ENCODE measurements at regions not wholly inside any gene's neighbourhood (a gene's known extent, or its start where the extent isn't known, plus 50 kb on each side); places are given as distances from the start of the nearest gene placed in this dataset.

DNA sequence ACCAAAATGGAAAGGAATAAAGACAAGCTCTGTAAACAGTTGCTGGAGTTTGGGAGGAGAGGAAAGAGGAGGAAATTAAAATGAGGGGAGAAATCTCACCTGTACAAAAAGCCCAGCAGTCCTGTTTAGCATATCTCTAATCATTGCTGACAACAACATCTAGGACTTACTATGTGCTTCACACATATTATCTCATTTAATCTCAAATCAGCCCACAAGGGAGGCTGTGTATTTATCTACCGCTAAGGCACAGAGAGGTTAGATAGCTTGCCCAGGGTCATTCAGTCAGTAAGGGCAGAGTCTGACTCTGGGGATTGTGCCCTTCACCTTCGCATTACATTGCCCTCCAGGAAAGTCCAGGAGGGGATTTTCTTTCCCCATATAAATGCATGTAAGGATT is 233.3 kb downstream of the DLEU7 start:
- intact Hi-C loops (cut with DNase I; ENCODE audit: low total_unique reads), result no loop called here
- Histone ChIP-seq H3K27me3 (replicated peaks in 1 of 7) (no peaks in the 10 kb centered on the region), H3K36me3 (no peaks in the 10 kb centered on the region), H3K4me1 (peaks cover 0 to 6% (median 0%) of the 10 kb centered on the region in 6 donors), H3K27ac (no peak overlapping the region), H3K4me3 (no peak overlapping the region), H3K9me3 (no peaks in the 10 kb centered on the region)
- no peak for DNase-seq
- WGBS, 5 donors, result 89 to 99% (median 94%) methylated on average over 2 of the region's 2 CpGs
- TF ChIP-seq, protein P1, sequence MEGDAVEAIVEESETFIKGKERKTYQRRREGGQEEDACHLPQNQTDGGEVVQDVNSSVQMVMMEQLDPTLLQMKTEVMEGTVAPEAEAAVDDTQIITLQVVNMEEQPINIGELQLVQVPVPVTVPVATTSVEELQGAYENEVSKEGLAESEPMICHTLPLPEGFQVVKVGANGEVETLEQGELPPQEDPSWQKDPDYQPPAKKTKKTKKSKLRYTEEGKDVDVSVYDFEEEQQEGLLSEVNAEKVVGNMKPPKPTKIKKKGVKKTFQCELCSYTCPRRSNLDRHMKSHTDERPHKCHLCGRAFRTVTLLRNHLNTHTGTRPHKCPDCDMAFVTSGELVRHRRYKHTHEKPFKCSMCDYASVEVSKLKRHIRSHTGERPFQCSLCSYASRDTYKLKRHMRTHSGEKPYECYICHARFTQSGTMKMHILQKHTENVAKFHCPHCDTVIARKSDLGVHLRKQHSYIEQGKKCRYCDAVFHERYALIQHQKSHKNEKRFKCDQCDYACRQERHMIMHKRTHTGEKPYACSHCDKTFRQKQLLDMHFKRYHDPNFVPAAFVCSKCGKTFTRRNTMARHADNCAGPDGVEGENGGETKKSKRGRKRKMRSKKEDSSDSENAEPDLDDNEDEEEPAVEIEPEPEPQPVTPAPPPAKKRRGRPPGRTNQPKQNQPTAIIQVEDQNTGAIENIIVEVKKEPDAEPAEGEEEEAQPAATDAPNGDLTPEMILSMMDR (IDR thresholded peaks at IDR 0.05 in 8 of 11, conservative IDR thresholded peaks at IDR 0.05 in 3 of 11), result no peak
- TF ChIP-seq POLR2AphosphoS5 (IDR thresholded peaks at IDR 0.05) (no peak), POLR2A (IDR thresholded peaks at IDR 0.05) (no peak)

GRCh38 chr13:50611117-50611781 is 232.2 kb downstream of the DLEU7 start:
- TF ChIP-seq POLR2A (IDR thresholded peaks at IDR 0.05) (no peak), POLR2AphosphoS5 (IDR thresholded peaks at IDR 0.05) (no peak)
- TF ChIP-seq, protein P1 (IDR thresholded peaks at IDR 0.05 in 8 of 11, conservative IDR thresholded peaks at IDR 0.05 in 3 of 11), result no peak
- 43 to 66% (median 56%) methylated on average over 5 of the region's 5 CpGs for WGBS, 5 donors
- Histone ChIP-seq H3K27ac (no peak overlapping the region), H3K36me3 (no peaks in the 10 kb centered on the region), H3K27me3 (replicated peaks in 1 of 7) (no peaks in the 10 kb centered on the region), H3K4me1 (peaks cover 0 to 6% (median 0%) of the 10 kb centered on the region in 6 donors), H3K4me3 (no peak overlapping the region), H3K9me3 (no peaks in the 10 kb centered on the region)
- intact Hi-C loops (cut with DNase I; ENCODE audit: low total_unique reads), result no loop called here
- DNase-seq, result no peak

- no peak overlapping the region for H3K27ac ChIP-seq
- TF ChIP-seq POLR2AphosphoS5 (IDR thresholded peaks at IDR 0.05), result no peak
- TF ChIP-seq, protein P1 (IDR thresholded peaks at IDR 0.05 in 8 of 11, conservative IDR thresholded peaks at IDR 0.05 in 3 of 11), result no peak
- no peak for TF ChIP-seq POLR2A (IDR thresholded peaks at IDR 0.05)
- 62 to 72% (median 68%) methylated on average over 3 of the region's 3 CpGs for WGBS, 5 donors
- no peak for DNase-seq
- no peaks in the 10 kb centered on the region for H3K9me3 ChIP-seq
- no peaks in the 10 kb centered on the region for H3K36me3 ChIP-seq
- no peak overlapping the region for H3K4me3 ChIP-seq
- intact Hi-C loops (cut with DNase I; ENCODE audit: low total_unique reads), result no loop called here
- peaks cover 0 to 6% (median 0%) of the 10 kb centered on the region in 6 donors for H3K4me1 ChIP-seq
- no peaks in the 10 kb centered on the region for H3K27me3 ChIP-seq (replicated peaks in 1 of 7)
These were observed 230.8 kb downstream of the DLEU7 start for GRCh38 chr13:50612717-50613116.

DNA sequence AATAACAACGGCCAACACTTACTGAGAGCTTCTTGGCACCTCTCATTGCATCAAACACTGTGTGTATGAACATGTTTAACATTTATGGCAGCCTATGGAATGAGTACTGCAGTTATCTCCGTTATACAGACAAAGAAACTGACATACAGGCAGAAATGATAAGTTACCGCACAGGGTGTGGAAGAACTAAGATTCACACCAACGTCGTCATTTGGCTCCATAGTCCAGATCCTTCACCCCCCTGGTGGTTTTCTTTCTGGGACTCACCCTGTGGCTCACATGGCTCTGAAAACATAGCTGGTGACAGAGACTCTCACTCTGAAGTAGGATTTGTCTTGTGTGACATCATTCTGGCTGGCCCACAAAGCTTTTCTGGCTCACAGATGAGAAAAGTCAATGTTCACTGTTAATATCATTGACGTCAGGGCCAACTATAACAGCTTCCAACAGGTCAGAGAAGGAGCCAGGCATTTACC is 230.1 kb downstream of the DLEU7 start:
- 91 to 95% (median 92%) methylated on average over 6 of the region's 6 CpGs for WGBS, 5 donors
- TF ChIP-seq, protein P1 (IDR thresholded peaks at IDR 0.05 in 8 of 11, conservative IDR thresholded peaks at IDR 0.05 in 3 of 11), result no peak

More for the DNA sequence above, 230.1 kb downstream of the DLEU7 start:
- Histone ChIP-seq H3K27me3 (replicated peaks in 1 of 7) (no peaks in the 10 kb centered on the region), H3K4me1 (peaks cover 0 to 6% (median 0%) of the 10 kb centered on the region in 6 donors), H3K9me3 (no peaks in the 10 kb centered on the region), H3K27ac (no peak overlapping the region), H3K36me3 (no peaks in the 10 kb centered on the region), H3K4me3 (no peak overlapping the region)
- intact Hi-C loops (cut with DNase I; ENCODE audit: low total_unique reads), result no loop called here
- no peak for DNase-seq
